GM06990 (cell line): ENCODE measurements at regions not wholly inside any gene's neighbourhood (a gene's known extent, or its start where the extent isn't known, plus 50 kb on each side); places are given as distances from the start of the nearest gene placed in this dataset.

Experiments used
- DNase-seq: peaks from one replicate; pipeline ENCODE4 v3.0.0-alpha.2; 2011; ENCODE audit not compliant: insufficient read length; ENCODE audit errors: extremely low read depth
- H3K27me3 ChIP-seq: replicated peaks from 2 replicates; pipeline ENCODE4 v1.6.0; 2011; ENCODE audit warnings: low read length; ENCODE audit not compliant: control insufficient read depth, insufficient read depth
- H3K36me3 ChIP-seq: 2 replicates; pipeline ENCODE4 v1.5.1; 2011; ENCODE audit warnings: low read length; ENCODE audit not compliant: control insufficient read depth, insufficient read depth
- H3K4me3 ChIP-seq: replicated peaks from 2 replicates; pipeline ENCODE4 v1.5.1; 2011; ENCODE audit warnings: low read depth, mild to moderate bottlenecking, control low read depth, low read length
- TF ChIP-seq, protein P1 (sequence below): IDR thresholded peaks from 2 replicates; pipeline ENCODE4 v1.5.1; 2011; ENCODE audit warnings: low read length, control low read depth, mild to moderate bottlenecking, inconsistent platforms; ENCODE audit not compliant: insufficient read depth, poor library complexity, severe bottlenecking

DNA sequence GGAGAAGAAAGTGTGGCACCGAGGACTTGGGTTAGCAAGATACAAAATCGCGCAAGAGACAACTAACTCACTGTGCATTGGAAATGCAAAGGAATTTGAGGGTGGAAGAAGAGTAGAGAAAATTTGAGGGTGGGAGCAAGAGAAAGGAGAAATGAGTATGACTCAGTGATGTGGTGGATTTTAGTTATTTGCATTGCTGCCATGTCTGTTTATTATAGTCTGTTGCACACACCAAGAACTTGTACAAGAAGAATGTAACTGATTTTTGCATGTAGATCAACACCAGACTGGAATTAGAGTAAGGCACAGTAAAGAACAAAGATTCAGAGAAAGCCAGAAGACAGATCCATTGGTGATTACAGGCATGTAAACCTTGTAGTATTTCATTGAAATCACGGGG is 71.6 kb upstream of the SMIM36 start:
- DNase-seq, result no peak
- no peak overlapping the region for H3K4me3 ChIP-seq
- no peaks in the 10 kb centered on the region for H3K36me3 ChIP-seq
- TF ChIP-seq, protein P1, sequence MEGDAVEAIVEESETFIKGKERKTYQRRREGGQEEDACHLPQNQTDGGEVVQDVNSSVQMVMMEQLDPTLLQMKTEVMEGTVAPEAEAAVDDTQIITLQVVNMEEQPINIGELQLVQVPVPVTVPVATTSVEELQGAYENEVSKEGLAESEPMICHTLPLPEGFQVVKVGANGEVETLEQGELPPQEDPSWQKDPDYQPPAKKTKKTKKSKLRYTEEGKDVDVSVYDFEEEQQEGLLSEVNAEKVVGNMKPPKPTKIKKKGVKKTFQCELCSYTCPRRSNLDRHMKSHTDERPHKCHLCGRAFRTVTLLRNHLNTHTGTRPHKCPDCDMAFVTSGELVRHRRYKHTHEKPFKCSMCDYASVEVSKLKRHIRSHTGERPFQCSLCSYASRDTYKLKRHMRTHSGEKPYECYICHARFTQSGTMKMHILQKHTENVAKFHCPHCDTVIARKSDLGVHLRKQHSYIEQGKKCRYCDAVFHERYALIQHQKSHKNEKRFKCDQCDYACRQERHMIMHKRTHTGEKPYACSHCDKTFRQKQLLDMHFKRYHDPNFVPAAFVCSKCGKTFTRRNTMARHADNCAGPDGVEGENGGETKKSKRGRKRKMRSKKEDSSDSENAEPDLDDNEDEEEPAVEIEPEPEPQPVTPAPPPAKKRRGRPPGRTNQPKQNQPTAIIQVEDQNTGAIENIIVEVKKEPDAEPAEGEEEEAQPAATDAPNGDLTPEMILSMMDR, result no peak
- H3K27me3 ChIP-seq, result no peaks in the 10 kb centered on the region

DNA sequence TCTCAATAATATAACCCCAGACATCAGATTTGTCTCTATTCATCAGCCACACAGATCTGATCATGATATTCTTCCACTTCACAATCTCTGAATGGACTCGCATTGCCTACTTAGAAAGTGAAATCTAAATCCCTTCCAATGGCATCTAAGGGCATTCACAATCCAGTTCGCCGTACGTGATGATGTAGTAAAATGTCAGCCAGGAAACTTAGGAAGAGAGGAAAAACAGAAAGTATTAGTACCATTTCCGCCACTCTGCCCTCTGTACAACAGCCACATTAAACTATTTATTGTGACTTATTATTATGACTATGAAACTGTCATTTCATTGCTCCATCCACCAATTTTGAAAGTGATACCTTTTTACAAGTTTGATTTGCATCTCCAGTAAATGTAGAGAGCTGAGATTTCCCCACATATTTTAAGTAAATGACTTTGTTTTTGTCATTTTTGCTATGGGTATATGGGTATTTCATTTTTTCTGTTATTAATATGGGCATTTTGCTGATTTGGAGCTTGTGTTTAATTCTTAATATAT is 69.4 kb upstream of the SMIM36 start:
- no peaks in the 10 kb centered on the region for H3K36me3 ChIP-seq
- H3K27me3 ChIP-seq, result no peaks in the 10 kb centered on the region
- TF ChIP-seq, protein P1, result no peak
- no peak for DNase-seq
- H3K4me3 ChIP-seq, result no peak overlapping the region

DNA sequence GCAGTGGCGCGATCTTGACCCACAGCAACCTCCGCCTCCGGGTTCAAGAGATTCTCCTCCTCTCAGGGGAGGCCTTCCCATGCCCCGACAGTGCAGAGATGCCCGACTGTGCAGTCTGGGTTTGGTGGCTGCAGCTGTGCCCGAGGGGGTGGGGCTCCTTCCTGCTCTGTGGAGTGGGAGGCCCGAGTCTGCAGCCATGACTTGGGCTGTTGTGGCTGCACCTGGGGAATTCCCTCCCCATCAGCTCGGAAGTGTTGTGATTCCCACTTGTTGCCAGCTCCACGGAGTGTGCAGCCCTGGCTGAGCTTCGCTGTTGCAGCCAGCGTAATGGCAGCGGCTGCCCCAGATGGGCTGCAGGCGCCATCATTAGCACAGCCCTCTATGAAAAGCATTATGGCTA is 66.4 kb upstream of the SMIM36 start:
- H3K27me3 ChIP-seq, result no peaks in the 10 kb centered on the region
- DNase-seq, result peak; percentile 39
- H3K4me3 ChIP-seq, result peak overlapping the region; percentile 50
- H3K36me3 ChIP-seq, result no peaks in the 10 kb centered on the region
- TF ChIP-seq, protein P1, result no peak

DNA sequence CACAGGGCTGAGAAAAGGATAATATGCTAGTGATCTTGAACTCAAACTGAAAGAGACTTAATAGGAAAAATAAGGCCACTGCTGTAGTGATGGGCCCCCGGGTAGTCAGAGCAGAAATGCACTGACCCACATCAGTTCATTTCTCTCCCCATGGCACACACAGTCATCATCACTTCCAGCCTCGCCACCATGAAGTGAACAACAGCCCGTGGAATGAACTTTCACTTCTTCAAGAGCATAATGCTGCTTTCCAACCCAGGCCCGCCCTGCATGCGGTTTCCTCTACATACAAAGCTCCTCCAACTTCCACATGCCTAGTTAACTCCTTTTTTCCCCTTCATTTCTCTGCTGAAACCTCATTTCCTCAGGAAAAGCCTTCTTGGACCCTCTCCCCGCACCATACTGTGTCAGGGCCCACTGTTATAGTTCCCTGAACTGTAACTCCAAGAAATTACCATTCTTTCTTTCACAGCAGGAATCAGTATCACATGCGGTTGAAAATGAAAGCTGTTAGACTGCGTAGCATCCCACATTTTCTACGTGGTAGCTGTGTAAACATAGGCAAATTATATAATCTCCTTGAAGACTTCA is 65.8 kb upstream of the SMIM36 start:
- peak; percentile 33 for DNase-seq
- TF ChIP-seq, protein P1, result no peak
- no peaks in the 10 kb centered on the region for H3K27me3 ChIP-seq
- H3K36me3 ChIP-seq, result no peaks in the 10 kb centered on the region
- peak overlapping the region; percentile 50 for H3K4me3 ChIP-seq

DNA sequence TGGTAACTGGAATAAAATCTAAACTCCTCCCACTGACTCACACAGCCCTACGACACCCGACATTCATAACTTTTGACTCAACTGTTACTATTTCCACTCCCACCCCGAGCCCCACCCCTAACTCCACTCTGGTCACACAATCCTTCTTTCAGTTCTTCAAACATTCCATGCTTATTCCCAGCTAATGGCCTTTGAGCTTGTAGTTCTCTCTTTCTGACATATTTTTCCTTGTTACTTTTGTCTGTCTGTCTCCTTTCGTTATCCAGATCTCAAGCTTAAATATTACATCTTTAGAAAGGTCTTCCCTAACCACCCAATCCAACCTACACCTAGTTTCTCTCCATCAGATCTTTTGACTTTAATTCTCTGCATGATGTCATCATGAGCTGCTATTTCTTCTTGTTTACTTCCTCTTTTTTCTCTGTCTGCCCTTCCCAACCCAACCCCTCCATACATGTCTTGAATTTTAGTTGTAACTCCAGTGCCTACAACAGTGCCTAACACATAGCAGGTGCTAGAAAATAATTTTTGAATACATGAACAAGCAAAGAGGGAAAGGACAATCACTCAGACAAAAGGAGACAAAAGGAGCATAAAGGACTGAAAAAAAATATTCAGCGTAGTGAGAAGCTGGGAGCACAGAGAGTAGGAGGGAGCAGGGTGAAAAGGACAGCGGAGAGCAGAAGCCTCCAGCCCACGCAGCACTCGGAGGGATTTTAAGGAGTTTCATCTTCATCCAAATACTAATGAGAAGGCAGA is 65.2 kb upstream of the SMIM36 start:
- DNase-seq, result no peak
- peak overlapping the region; percentile 50; the same call in 1 of the 2 replicates for H3K4me3 ChIP-seq

More for the DNA sequence above, 65.2 kb upstream of the SMIM36 start:
- TF ChIP-seq, protein P1, result no peak
- no peaks in the 10 kb centered on the region for H3K27me3 ChIP-seq
- H3K36me3 ChIP-seq, result no peaks in the 10 kb centered on the region
